ENCODE measurements at regions not wholly inside any gene's neighbourhood (a gene's known extent, or its start where the extent isn't known, plus 50 kb on each side); places are given as distances from the start of the nearest gene placed in this dataset.

DNA sequence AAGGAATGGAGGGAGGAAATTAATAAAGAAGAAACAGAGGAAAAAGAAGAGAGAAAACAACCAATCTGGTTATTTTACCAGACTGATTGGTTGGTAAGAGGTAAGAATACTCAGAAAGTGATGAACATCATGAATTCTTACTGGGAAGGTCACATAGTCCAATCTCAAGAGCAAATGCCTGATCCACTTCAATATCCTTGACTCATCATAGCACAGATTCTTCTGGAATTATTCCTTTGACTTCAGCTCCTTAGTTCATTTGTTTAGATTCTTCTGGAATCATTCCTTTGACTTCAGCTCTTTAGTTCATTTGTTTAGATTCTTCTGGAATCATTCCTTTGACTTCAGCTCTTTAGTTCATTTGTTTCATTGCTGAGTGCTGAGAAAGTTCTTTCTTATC is 2030.6 kb upstream of the CELF4 start:
- no peak for TF ChIP-seq CTCF (IDR thresholded peaks at IDR 0.05; ENCODE audit: low read depth, low read length, poor library complexity, severe bottlenecking)
- TF ChIP-seq EZH2phosphoT487 (IDR thresholded peaks at IDR 0.05; ENCODE audit: borderline replicate concordance, low read length), result no peak

Data from DOHH2 (cell line).